Vagina (tissue), 2 donors: ENCODE measurements at regions not wholly inside any gene's neighbourhood (a gene's known extent, or its start where the extent isn't known, plus 50 kb on each side); places are given as distances from the start of the nearest gene placed in this dataset.

Experiments
- DNase-seq, 2 donors: peaks; one replicate each; pipeline ENCODE4 v3.0.0-alpha.2; 2017; ENCODE audit errors: extremely low spot score in 2 of 2
- H3K27ac ChIP-seq: fragments of 200-600 bp; sonication (generic); one replicate; pipeline ENCODE4 v1.5.1; 2019
- H3K27me3 ChIP-seq: fragments of 200-600 bp; sonication (generic); one replicate; pipeline ENCODE4 v1.5.1; 2019
- H3K36me3 ChIP-seq, 2 donors: fragments of 200-600 bp; sonication (generic); one replicate each; pipeline ENCODE4 v1.5.1; 2017 to 2019
- H3K4me1 ChIP-seq: fragments of 200-600 bp; sonication (generic); one replicate; pipeline ENCODE4 v1.5.1; 2019
- H3K4me3 ChIP-seq, 2 donors: fragments of 200-600 bp; sonication (generic); 1 replicate in 1 of 2; 2 replicates in 1 of 2; pipeline ENCODE4 v1.5.1; 2016 to 2019
- H3K9me3 ChIP-seq: fragments of 200-600 bp; sonication (generic); one replicate; pipeline ENCODE4 v1.5.1; 2019
- POLR2A ChIP-seq, 2 donors: fragments of 450-650 bp; IDR thresholded peaks; one replicate each; pipeline ENCODE4 v1.6.1; 2017; ENCODE audit warnings: antibody characterized with exemption in 2 of 2, mild to moderate bottlenecking in 2 of 2, moderate library complexity in 2 of 2
- POLR2AphosphoS5 ChIP-seq, 2 donors: sonication (generic); formaldehyde crosslinking; IDR thresholded peaks; one replicate each; pipeline ENCODE4 v1.9.0; 2017; ENCODE audit warnings: antibody characterized with exemption in 2 of 2, mild to moderate bottlenecking in 2 of 2, low read depth in 1 of 2; ENCODE audit not compliant: insufficient read depth in 1 of 2
- intact Hi-C: fragments of 100-400 bp; cut with DNase I; formaldehyde crosslinking; loops from one replicate; pipeline ENCODE4 v1.15.1; 2023
- TF ChIP-seq, protein P1 (sequence below), 3 experiments: fragments of 450-650 bp in 2 of 3; fragments of 200-600 bp in 1 of 3; sonication (generic) in 1 of 3; IDR thresholded peaks; one replicate each; pipeline ENCODE4 v1.5.1; 2017 to 2019; ENCODE audit warnings: antibody characterized with exemption in 3 of 3, mild to moderate bottlenecking in 2 of 3, moderate library complexity in 2 of 3

DNA sequence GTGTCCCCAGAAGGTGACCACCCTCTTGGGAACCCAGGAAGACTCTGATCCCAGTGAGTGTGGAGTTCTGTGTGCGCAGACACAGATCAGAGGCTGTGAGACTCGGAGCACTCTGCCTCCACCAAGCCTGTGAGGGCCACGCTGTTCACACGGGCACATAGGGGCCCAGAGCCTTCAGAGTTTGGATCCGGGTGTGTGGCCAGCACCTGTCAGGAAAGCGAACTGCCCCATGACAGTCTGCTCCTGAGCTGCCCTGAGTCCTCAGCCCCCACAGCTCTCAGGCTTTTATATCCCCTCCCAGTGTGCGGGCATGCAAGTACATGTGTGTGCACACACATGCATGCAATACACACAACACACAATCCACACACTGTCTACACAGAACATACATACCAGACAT, 161.8 kb upstream of the IRX2 start:
- Histone ChIP-seq H3K4me3 (no peak overlapping the region), H3K4me1 (no peaks in the 10 kb centered on the region), H3K27ac (no peak overlapping the region), H3K9me3 (no peaks in the 10 kb centered on the region), H3K36me3 (no peaks in the 10 kb centered on the region), H3K27me3 (no peaks in the 10 kb centered on the region)
- intact Hi-C loops: no loop called here
- TF ChIP-seq POLR2A (IDR thresholded peaks at IDR 0.05) (no peak), POLR2AphosphoS5 (IDR thresholded peaks at IDR 0.05; ENCODE audit: insufficient read depth in 1 of 2, low read depth in 1 of 2) (no peak)
- TF ChIP-seq, protein P1, sequence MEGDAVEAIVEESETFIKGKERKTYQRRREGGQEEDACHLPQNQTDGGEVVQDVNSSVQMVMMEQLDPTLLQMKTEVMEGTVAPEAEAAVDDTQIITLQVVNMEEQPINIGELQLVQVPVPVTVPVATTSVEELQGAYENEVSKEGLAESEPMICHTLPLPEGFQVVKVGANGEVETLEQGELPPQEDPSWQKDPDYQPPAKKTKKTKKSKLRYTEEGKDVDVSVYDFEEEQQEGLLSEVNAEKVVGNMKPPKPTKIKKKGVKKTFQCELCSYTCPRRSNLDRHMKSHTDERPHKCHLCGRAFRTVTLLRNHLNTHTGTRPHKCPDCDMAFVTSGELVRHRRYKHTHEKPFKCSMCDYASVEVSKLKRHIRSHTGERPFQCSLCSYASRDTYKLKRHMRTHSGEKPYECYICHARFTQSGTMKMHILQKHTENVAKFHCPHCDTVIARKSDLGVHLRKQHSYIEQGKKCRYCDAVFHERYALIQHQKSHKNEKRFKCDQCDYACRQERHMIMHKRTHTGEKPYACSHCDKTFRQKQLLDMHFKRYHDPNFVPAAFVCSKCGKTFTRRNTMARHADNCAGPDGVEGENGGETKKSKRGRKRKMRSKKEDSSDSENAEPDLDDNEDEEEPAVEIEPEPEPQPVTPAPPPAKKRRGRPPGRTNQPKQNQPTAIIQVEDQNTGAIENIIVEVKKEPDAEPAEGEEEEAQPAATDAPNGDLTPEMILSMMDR (IDR thresholded peaks at IDR 0.05): no peak
- peak; percentile 56 to 64 for DNase-seq

DNA sequence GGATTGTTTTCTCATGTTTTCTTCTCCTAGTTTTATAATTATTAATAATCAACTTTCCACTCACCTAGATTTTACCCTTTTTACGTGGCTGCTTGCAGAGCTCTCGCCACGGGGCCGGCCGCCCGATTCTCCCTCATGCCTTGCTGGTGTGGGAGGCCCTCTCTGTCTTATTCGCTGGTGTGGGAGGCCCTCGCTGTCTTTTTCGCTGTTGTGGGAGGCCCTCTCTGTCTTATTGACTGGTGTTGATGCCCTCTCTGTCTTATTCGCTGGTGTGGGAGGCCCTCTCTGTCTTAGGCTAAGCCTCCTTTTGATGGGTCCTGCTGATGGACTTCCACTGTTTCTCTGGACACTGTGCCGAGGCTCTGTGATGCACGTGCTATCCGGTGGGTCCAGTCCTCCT, 161.3 kb upstream of the IRX2 start:
- DNase-seq: peak; percentile 28 to 47
- Histone ChIP-seq H3K27me3 (no peaks in the 10 kb centered on the region), H3K4me3 (no peak overlapping the region), H3K36me3 (no peaks in the 10 kb centered on the region), H3K27ac (no peak overlapping the region), H3K4me1 (no peaks in the 10 kb centered on the region), H3K9me3 (no peaks in the 10 kb centered on the region)
- TF ChIP-seq, protein P1 (IDR thresholded peaks at IDR 0.05): no peak
- TF ChIP-seq POLR2AphosphoS5 (IDR thresholded peaks at IDR 0.05; ENCODE audit: insufficient read depth in 1 of 2, low read depth in 1 of 2) (no peak), POLR2A (IDR thresholded peaks at IDR 0.05) (no peak)
- intact Hi-C loops: no loop called here

DNA sequence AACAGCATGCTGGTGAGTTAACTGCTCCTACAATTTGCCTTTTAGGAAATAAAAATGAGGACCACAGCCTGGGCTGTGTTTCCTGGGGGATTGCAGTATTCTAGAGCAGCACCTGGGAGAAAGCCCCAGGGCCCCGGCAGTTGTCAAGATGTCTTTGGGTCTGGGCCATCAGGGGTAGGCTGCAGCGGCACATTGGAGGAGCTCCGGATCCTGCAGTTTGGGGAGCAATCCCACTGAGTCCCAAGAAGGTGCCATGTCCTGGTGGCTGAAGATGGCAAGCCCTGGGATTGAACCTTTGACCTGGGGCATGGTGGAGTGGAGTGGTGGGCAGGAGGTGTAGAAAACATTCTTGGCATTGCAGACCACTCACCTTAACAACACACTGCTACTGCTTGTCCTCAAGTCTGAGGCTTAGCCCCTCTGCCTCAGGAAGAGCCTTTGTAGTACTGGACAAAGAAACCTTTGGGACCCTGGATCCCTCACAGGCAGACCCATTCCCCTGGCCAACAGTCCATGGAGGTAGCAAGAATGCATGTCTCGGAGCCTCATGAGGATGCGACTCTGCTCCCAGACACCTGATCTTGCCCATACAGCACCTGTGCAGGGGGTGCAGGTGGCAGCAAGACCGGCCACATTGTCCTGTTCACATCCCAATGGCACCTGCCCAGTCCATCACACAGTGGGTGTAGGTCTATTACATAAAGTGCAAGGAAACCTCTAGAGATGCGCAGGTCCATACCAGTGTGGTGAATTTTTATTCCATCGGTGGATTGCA, 159.1 kb upstream of the IRX2 start:
- intact Hi-C loops: no loop called here
- Histone ChIP-seq H3K27me3 (no peaks in the 10 kb centered on the region), H3K27ac (no peak overlapping the region), H3K4me3 (no peak overlapping the region), H3K4me1 (no peaks in the 10 kb centered on the region), H3K36me3 (no peaks in the 10 kb centered on the region), H3K9me3 (no peaks in the 10 kb centered on the region)
- DNase-seq: peak; percentile 70 to 92
- TF ChIP-seq, protein P1 (IDR thresholded peaks at IDR 0.05): no peak
- TF ChIP-seq POLR2A (IDR thresholded peaks at IDR 0.05) (no peak), POLR2AphosphoS5 (IDR thresholded peaks at IDR 0.05; ENCODE audit: insufficient read depth in 1 of 2, low read depth in 1 of 2) (no peak)

DNA sequence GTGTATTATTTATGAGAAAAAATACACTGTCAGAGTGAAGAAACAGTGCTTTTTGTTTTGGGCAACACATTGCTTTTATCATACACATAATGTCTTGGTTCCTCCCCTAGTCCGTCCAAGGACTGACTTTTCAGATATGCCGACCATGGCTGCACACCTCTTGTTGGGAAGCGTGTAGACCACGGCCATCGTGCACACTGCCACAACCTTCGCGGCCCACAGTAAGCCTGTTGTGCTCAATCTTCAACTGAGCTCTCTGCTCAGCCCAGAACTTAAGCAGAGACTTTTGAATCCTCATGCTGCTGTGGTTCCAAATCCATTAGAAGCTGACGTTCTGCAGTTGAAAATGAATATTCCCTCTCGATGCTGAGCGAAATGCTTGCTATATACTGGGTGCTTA, 157.6 kb upstream of the IRX2 start:
- H3K27me3 ChIP-seq: no peaks in the 10 kb centered on the region
- H3K9me3 ChIP-seq: no peaks in the 10 kb centered on the region
- intact Hi-C loops: no loop called here
- TF ChIP-seq, protein P1 (IDR thresholded peaks at IDR 0.05): no peak
- TF ChIP-seq POLR2A (IDR thresholded peaks at IDR 0.05) (no peak), POLR2AphosphoS5 (IDR thresholded peaks at IDR 0.05; ENCODE audit: insufficient read depth in 1 of 2, low read depth in 1 of 2) (no peak)
- no peaks in the 10 kb centered on the region for H3K36me3 ChIP-seq
- H3K4me3 ChIP-seq: no peak overlapping the region
- H3K4me1 ChIP-seq: no peaks in the 10 kb centered on the region
- no peak overlapping the region for H3K27ac ChIP-seq
- peak in 1 of 2 donors; percentile 47 for DNase-seq

DNA sequence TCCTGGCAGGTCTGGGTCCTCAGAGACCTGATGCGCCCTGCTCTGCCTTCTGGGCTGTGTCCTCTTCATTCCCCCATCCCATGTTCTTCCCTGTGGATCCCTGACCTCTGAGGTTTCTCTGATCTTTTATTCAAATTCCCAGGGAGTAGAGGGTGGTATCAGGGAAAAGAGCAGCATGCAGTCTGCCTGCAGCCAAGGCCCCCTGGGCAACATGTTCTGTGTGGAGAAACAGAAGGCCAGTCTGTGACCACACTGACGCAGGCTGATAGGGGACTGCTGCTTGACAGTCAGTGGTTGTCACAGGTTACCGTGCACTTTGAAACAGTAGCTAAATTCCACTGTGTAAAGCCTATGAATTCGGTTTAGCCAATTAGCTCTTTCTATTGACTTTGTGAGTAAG, 156.6 kb upstream of the IRX2 start:
- peak; percentile 20 to 46 for DNase-seq
- intact Hi-C loops: no loop called here

More for the DNA sequence above, 156.6 kb upstream of the IRX2 start:
- Histone ChIP-seq H3K4me1 (no peaks in the 10 kb centered on the region), H3K9me3 (no peaks in the 10 kb centered on the region), H3K27ac (no peak overlapping the region), H3K36me3 (no peaks in the 10 kb centered on the region), H3K4me3 (no peak overlapping the region), H3K27me3 (no peaks in the 10 kb centered on the region)
- TF ChIP-seq, protein P1 (IDR thresholded peaks at IDR 0.05): no peak
- TF ChIP-seq POLR2AphosphoS5 (IDR thresholded peaks at IDR 0.05; ENCODE audit: insufficient read depth in 1 of 2, low read depth in 1 of 2): no peak
- TF ChIP-seq POLR2A (IDR thresholded peaks at IDR 0.05): no peak
